K562 (cell line): ENCODE measurements at regions not wholly inside any gene's neighbourhood (a gene's known extent, or its start where the extent isn't known, plus 50 kb on each side); places are given as distances from the start of the nearest gene placed in this dataset.

ENCODE experiments used
- ATAC-seq: fragments of 200-7000 bp; cut with Tn5 transposase; 3 replicates; pipeline ENCODE4 v1.9.1; 2020; ENCODE audit warnings: moderate library complexity
- BruUV-seq: library from RNA; stranded (reverse); fragments of 400-500 nt; replicated peaks from 2 replicates; lab custom pipeline; 2021; lab: Mats Ljungman, UMichigan
- CTCF ChIA-PET: fragments of 300-600 bp; formaldehyde crosslinking; extraction: SDS; loops from one replicate; lab custom pipeline; 2021; ENCODE audit warnings: low intra/inter-chr PET ratio; lab: Yijun Ruan, JAX
- POLR2A ChIA-PET: fragments of 300-600, 350-650 bp; sonication (Branson Sonifier 250); formaldehyde crosslinking; extraction: SDS; loops from one replicate; lab custom pipeline; 2021; ENCODE audit warnings: antibody characterized with exemption, inconsistent platforms; lab: Yijun Ruan, JAX
- DNase-seq, 4 experiments: peaks; one replicate each; pipeline versions ENCODE4 v3.0.0 to v3.0.0-alpha.2; 2011 to 2018; ENCODE audit warnings: low spot score in 3 of 4, mixed read lengths in 3 of 4; ENCODE audit errors: extremely low read depth in 1 of 4
- FAIRE-seq: peaks from 2 replicates; lab custom pipeline; 2011; peaks lifted over from hg19 to GRCh38; lab: Jason Lieb, UNC
- H2AFZ ChIP-seq: 2 replicates; pipeline ENCODE4 v1.6.0; 2011; ENCODE audit warnings: low read depth, low read length, control low read depth, inconsistent platforms
- H3K27ac ChIP-seq: fragments of 200-600 bp; 3 replicates; pipeline ENCODE4 v1.8.0; 2011; ENCODE audit warnings: low read depth, mild to moderate bottlenecking, control low read depth, inconsistent platforms, low read length, moderate library complexity, mixed read lengths; ENCODE audit errors: extremely low read depth
- H3K27me3 ChIP-seq, 2 experiments: fragments of 300-600 bp in 1 of 2; 2 replicates in 1 of 2; 3 replicates in 1 of 2; pipeline versions ENCODE4 v1.6.0 to v1.8.0; 2011; ENCODE audit warnings: inconsistent platforms in 2 of 2, low read length in 2 of 2, mild to moderate bottlenecking in 1 of 2, mixed read lengths in 1 of 2, moderate library complexity in 1 of 2; ENCODE audit not compliant: control insufficient read depth in 2 of 2, insufficient read depth in 2 of 2
- H3K36me3 ChIP-seq: fragments of 300-600 bp; 3 replicates; pipeline ENCODE4 v1.8.0; 2011; ENCODE audit warnings: mild to moderate bottlenecking, low read length, inconsistent platforms; ENCODE audit not compliant: control insufficient read depth, insufficient read depth
- H3K4me1 ChIP-seq, 2 experiments: fragments of 200-600 bp in 1 of 2; replicated peaks in 1 of 2; 2 replicates in 1 of 2; 3 replicates in 1 of 2; pipeline versions ENCODE4 v1.5.1 to v1.8.0; 2011; ENCODE audit warnings: inconsistent platforms in 2 of 2, low read length in 2 of 2, mild to moderate bottlenecking in 1 of 2, mixed read lengths in 1 of 2, moderate library complexity in 1 of 2; ENCODE audit not compliant: control insufficient read depth in 2 of 2, insufficient read depth in 2 of 2
- H3K4me2 ChIP-seq: 2 replicates; pipeline ENCODE4 v1.6.1; 2011; ENCODE audit warnings: low read length, control low read depth, inconsistent platforms, mixed read lengths; ENCODE audit not compliant: insufficient read depth
- H3K4me3 ChIP-seq: fragments of 200-600 bp; sonication (generic), shearing (Covaris generic); 2 replicates; pipeline ENCODE4 v1.5.1; 2016; ENCODE audit warnings: control low read depth, inconsistent platforms
- H3K79me2 ChIP-seq: fragments of 200-600 bp; 3 replicates; pipeline ENCODE4 v1.8.0; 2011; ENCODE audit warnings: low read length, inconsistent platforms; ENCODE audit not compliant: control insufficient read depth, insufficient read depth
- H3K9ac ChIP-seq, 2 experiments: 2 replicates each; pipeline versions ENCODE4 v1.6.0 to v1.6.1; 2011; ENCODE audit warnings: low read depth in 2 of 2, low read length in 2 of 2, control low read depth in 1 of 2, inconsistent platforms in 1 of 2, mild to moderate bottlenecking in 1 of 2, mixed read lengths in 1 of 2; ENCODE audit not compliant: insufficient read depth in 1 of 2
- H3K9me1 ChIP-seq: one replicate; pipeline ENCODE4 v1.6.0; 2011; ENCODE audit warnings: inconsistent platforms, mild to moderate bottlenecking, low read length, moderate library complexity; ENCODE audit not compliant: control insufficient read depth, insufficient read depth
- H3K9me3 ChIP-seq: replicated peaks from 2 replicates; pipeline ENCODE4 v1.5.1; 2011; ENCODE audit warnings: low read depth, low read length, inconsistent platforms; ENCODE audit not compliant: control insufficient read depth, insufficient read depth
- H4K20me1 ChIP-seq: replicated peaks from 2 replicates; pipeline ENCODE4 v1.6.1; 2011; ENCODE audit warnings: low read length, inconsistent platforms, mixed read lengths; ENCODE audit not compliant: control insufficient read depth, insufficient read depth
- ATF3 ChIP-seq, 2 experiments: fragments of 450-650 bp in 1 of 2; sonication (generic) in 1 of 2; formaldehyde crosslinking in 1 of 2; IDR thresholded peaks in 1 of 2; conservative IDR thresholded peaks in 1 of 2; 2 replicates each; pipeline versions ENCODE4 v1.6.1 to v1.8.1; 2016 to 2023; ENCODE audit warnings: mild to moderate bottlenecking in 2 of 2, moderate library complexity in 2 of 2, inconsistent platforms in 1 of 2, missing genetic modification reagents in 1 of 2
- ETV5 ChIP-seq: sonication (generic); formaldehyde crosslinking; IDR thresholded peaks from 2 replicates; pipeline ENCODE4 v1.4.0; 2020; ENCODE audit warnings: low read depth, mild to moderate bottlenecking, missing genetic modification reagents
- GATA2 ChIP-seq: sonication (generic); formaldehyde crosslinking; IDR thresholded peaks from 2 replicates; pipeline ENCODE4 v1.4.0; 2020; ENCODE audit warnings: mild to moderate bottlenecking, missing genetic modification reagents
- HMG20B ChIP-seq: fragments of 250-450 bp; sonication (Bioruptor Pico); IDR thresholded peaks from 2 replicates; pipeline ENCODE4 v1.5.0; 2021; ENCODE audit warnings: mild to moderate bottlenecking
- HSF4 ChIP-seq: fragments of 250-450 bp; sonication (Bioruptor Pico); IDR thresholded peaks from 2 replicates; pipeline ENCODE4 v2.1.2; 2022; ENCODE audit warnings: mild to moderate bottlenecking, moderate library complexity, borderline replicate concordance
- MTA2 ChIP-seq: fragments of 450-650 bp; IDR thresholded peaks from 2 replicates; pipeline ENCODE4 v1.6.1; 2016; ENCODE audit warnings: low read depth
- PBX2 ChIP-seq, 2 experiments: IDR thresholded peaks in 1 of 2; conservative IDR thresholded peaks in 1 of 2; 2 replicates each; pipeline ENCODE4 v1.6.1; 2016; ENCODE audit warnings: low read depth in 2 of 2, mild to moderate bottlenecking in 1 of 2, missing compliant biosample characterization in 1 of 2, missing genetic modification characterization in 1 of 2, moderate library complexity in 1 of 2
- SIRT6 ChIP-seq: IDR thresholded peaks from one replicate; pipeline ENCODE4 v1.6.1; 2012; ENCODE audit warnings: low read depth, mild to moderate bottlenecking, control low read depth, inconsistent platforms, low read length, moderate library complexity
- TAF9B ChIP-seq: fragments of 450-650 bp; IDR thresholded peaks from 2 replicates; pipeline ENCODE4 v1.6.1; 2018; ENCODE audit warnings: mild to moderate bottlenecking; ENCODE audit not compliant: partially characterized antibody
- USF2 ChIP-seq: sonication (generic); formaldehyde crosslinking; IDR thresholded peaks from 2 replicates; pipeline ENCODE4 v1.5.0; 2020; ENCODE audit warnings: missing genetic modification reagents
- WGBS: fragments of 100-300 bp; shearing (Covaris generic); methylation state at CpG from one replicate; pipeline ENCODE4 v1.1.6; 2016; ENCODE audit warnings: low coverage, mixed read lengths; ENCODE audit not compliant: insufficient coverage; ENCODE audit errors: missing lambda C conversion rate; 5-methylcytosine and 5-hydroxymethylcytosine counted together
- in situ Hi-C: fragments of 300-500 bp; cut with MboI; formaldehyde crosslinking; loops from 4 replicates; pipeline ENCODE4 v1.15.0; 2018; ENCODE audit warnings: inconsistent platforms, mixed read lengths
- intact Hi-C: fragments of 100-400 bp; cut with micrococcal nuclease; formaldehyde crosslinking; loops from 2 replicates; pipeline ENCODE4 v1.14.2; 2022
- TF ChIP-seq, protein P1 (sequence below): fragments of 450-650 bp; IDR thresholded peaks from 2 replicates; pipeline ENCODE4 v1.6.1; 2018; ENCODE audit not compliant: partially characterized antibody

GRCh38 chr5:117337064-117337749 lies 762.6 kb upstream of the SEMA6A start:
- Histone ChIP-seq H3K9me3 (no peaks in the 10 kb centered on the region), H3K79me2 (no peaks in the 10 kb centered on the region), H3K27me3 (no peaks in the 10 kb centered on the region), H3K9ac (no peak overlapping the region), H3K9me1 (no peaks in the 10 kb centered on the region), H3K36me3 (no peaks in the 10 kb centered on the region), H3K4me2 (no peak overlapping the region), H2AFZ (no peak overlapping the region), H3K4me1 (no peaks in the 10 kb centered on the region), H3K27ac (no peak overlapping the region), H3K4me3 (no peak overlapping the region), H4K20me1 (no peaks in the 10 kb centered on the region)
- intact Hi-C loops, result no loop called here
- ChIA-PET CTCF (no interaction called here), POLR2A (interaction anchor here (0.7 kb wide), 1 partner anchor 1162 kb away, joined by 3 read pairs; no protein-coding TSS in a partner anchor)
- 0% methylated on average over 4 of the region's 4 CpGs for WGBS
- in situ Hi-C loops, result no loop called here
- no peak for FAIRE-seq
- ATAC-seq, result no peak
- no peak for DNase-seq
- no TSS peak for BruUV-seq
- TF ChIP-seq TAF9B (no peak), MTA2 (no peak), ETV5 (CRISPR knock-in tag) (no peak), HSF4 (CRISPR knock-in tag) (no peak), ATF3 (IDR thresholded peaks at IDR 0.05) (no peak), ATF3 (CRISPR knock-in tag; conservative IDR thresholded peaks at IDR 0.05) (no peak), HMG20B (CRISPR knock-in tag) (no peak), PBX2 (CRISPR knock-in tag; IDR thresholded peaks at IDR 0.05; ENCODE audit: low read depth) (no peak), PBX2 (tag; conservative IDR thresholded peaks at IDR 0.05; ENCODE audit: low read depth) (no peak), USF2 (CRISPR knock-in tag) (no peak), GATA2 (CRISPR knock-in tag) (no peak), SIRT6 (no peak)
- TF ChIP-seq, protein P1, sequence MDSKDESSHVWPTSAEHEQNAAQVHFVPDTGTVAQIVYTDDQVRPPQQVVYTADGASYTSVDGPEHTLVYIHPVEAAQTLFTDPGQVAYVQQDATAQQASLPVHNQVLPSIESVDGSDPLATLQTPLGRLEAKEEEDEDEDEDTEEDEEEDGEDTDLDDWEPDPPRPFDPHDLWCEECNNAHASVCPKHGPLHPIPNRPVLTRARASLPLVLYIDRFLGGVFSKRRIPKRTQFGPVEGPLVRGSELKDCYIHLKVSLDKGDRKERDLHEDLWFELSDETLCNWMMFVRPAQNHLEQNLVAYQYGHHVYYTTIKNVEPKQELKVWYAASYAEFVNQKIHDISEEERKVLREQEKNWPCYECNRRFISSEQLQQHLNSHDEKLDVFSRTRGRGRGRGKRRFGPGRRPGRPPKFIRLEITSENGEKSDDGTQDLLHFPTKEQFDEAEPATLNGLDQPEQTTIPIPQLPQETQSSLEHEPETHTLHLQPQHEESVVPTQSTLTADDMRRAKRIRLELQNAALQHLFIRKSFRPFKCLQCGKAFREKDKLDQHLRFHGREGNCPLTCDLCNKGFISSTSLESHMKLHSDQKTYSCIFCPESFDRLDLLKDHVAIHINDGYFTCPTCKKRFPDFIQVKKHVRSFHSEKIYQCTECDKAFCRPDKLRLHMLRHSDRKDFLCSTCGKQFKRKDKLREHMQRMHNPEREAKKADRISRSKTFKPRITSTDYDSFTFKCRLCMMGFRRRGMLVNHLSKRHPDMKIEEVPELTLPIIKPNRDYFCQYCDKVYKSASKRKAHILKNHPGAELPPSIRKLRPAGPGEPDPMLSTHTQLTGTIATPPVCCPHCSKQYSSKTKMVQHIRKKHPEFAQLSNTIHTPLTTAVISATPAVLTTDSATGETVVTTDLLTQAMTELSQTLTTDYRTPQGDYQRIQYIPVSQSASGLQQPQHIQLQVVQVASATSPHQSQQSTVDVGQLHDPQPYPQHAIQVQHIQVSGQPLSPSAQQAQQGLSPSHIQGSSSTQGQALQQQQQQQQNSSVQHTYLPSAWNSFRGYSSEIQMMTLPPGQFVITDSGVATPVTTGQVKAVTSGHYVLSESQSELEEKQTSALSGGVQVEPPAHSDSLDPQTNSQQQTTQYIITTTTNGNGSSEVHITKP, result no peak
